NCI-H82 treated with DMSO at 0.1 percent for 48 hours (cell line): ENCODE measurements at regions not wholly inside any gene's neighbourhood (a gene's known extent, or its start where the extent isn't known, plus 50 kb on each side); places are given as distances from the start of the nearest gene placed in this dataset.

Experiments used
- DNase-seq: peaks from one replicate; lab custom pipeline; 2025; ENCODE audit not compliant: unreplicated experiment; lab: John Stamatoyannopoulos, UW

- DNase-seq = peak; percentile 100
Observed at GRCh38 chr14:62369919-62370560, 607.8 kb downstream of the SNAPC1 start.

GRCh38 chr14:62373944-62374343 lies 611.7 kb downstream of the SNAPC1 start:
- no peak for DNase-seq

- no peak for DNase-seq
Observed at GRCh38 chr14:62378057-62378456, 615.8 kb downstream of the SNAPC1 start.

- peak; percentile 100 for DNase-seq
Observed at GRCh38 chr14:62381311-62382070, 619.3 kb downstream of the SNAPC1 start.

- no peak for DNase-seq
Observed at GRCh38 chr14:62409169-62409568, 636.1 kb downstream of the KCNH5 start.

GRCh38 chr14:62409626-62410300 lies 635.5 kb downstream of the KCNH5 start:
- DNase-seq = no peak

GRCh38 chr14:62420847-62421246 lies 624.4 kb downstream of the KCNH5 start:
- DNase-seq = no peak

GRCh38 chr14:62428429-62429203 lies 616.6 kb downstream of the KCNH5 start:
- peak; percentile 100 for DNase-seq

GRCh38 chr14:62429683-62430082 lies 615.6 kb downstream of the KCNH5 start:
- peak; percentile 86 for DNase-seq

- no peak for DNase-seq
Observed at GRCh38 chr14:62431496-62431895, 613.8 kb downstream of the KCNH5 start.

- DNase-seq = no peak
Observed at GRCh38 chr14:62432955-62433354, 612.3 kb downstream of the KCNH5 start.

- no peak for DNase-seq
Observed at GRCh38 chr14:62436261-62436660, 609.0 kb downstream of the KCNH5 start.

- DNase-seq = no peak
Observed at GRCh38 chr14:62439210-62439609, 606.0 kb downstream of the KCNH5 start.

GRCh38 chr14:62443796-62444195 lies 601.5 kb downstream of the KCNH5 start:
- no peak for DNase-seq

GRCh38 chr14:62445570-62445969 lies 599.7 kb downstream of the KCNH5 start:
- no peak for DNase-seq

- DNase-seq = no peak
Observed at GRCh38 chr14:62451221-62451620, 594.0 kb downstream of the KCNH5 start.

- no peak for DNase-seq
Observed at GRCh38 chr14:62453226-62453625, 592.0 kb downstream of the KCNH5 start.

- DNase-seq = no peak
Observed at GRCh38 chr14:62455446-62455845, 589.8 kb downstream of the KCNH5 start.

- DNase-seq = no peak
Observed at GRCh38 chr14:62462988-62463387, 582.3 kb downstream of the KCNH5 start.

- DNase-seq = no peak
Observed at GRCh38 chr14:62468946-62469345, 576.3 kb downstream of the KCNH5 start.

GRCh38 chr14:62470935-62471334 lies 574.3 kb downstream of the KCNH5 start:
- no peak for DNase-seq
